ENCODE measurements at regions not wholly inside any gene's neighbourhood (a gene's known extent, or its start where the extent isn't known, plus 50 kb on each side); places are given as distances from the start of the nearest gene placed in this dataset.

GRCh38 chr9:108666240-108666784 is 189.5 kb downstream of the ACTL7B start:
- Histone ChIP-seq H3K4me1 (ENCODE audit: control insufficient read depth, extremely low read depth, insufficient read depth, low read length) (no peaks in the 10 kb centered on the region), H4K20me1 (replicated peaks; ENCODE audit: control insufficient read depth, extremely low read depth, insufficient read depth, low read length) (no peaks in the 10 kb centered on the region), H3K4me3 (replicated peaks in 1 of 3; ENCODE audit: insufficient read depth in 1 of 3, low read depth in 1 of 3, low read length in 3 of 3) (no peak overlapping the region), H2AFZ (ENCODE audit: low read depth, low read length) (no peak overlapping the region), H3K79me2 (ENCODE audit: control insufficient read depth, insufficient read depth, low read length) (no peaks in the 10 kb centered on the region), H3K27me3 (ENCODE audit: control insufficient read depth in 2 of 2, insufficient read depth in 2 of 2, low read length in 2 of 2) (no peaks in the 10 kb centered on the region), H3K36me3 (ENCODE audit: control insufficient read depth in 2 of 2, extremely low read depth in 1 of 2, insufficient read depth in 2 of 2, low read length in 2 of 2) (no peaks in the 10 kb centered on the region), H3K9me3 (replicated peaks; ENCODE audit: control insufficient read depth, insufficient read depth, low read length) (no peaks in the 10 kb centered on the region), H3K9ac (replicated peaks; ENCODE audit: extremely low read depth, insufficient read depth, low read length) (no peak overlapping the region), H3K4me2 (ENCODE audit: insufficient read depth, low read length) (no peak overlapping the region), H3K27ac (ENCODE audit: insufficient read depth, low read depth, low read length) (no peak overlapping the region), H3K9me1 (replicated peaks; ENCODE audit: control insufficient read depth, extremely low read depth, insufficient read depth, low read length) (no peaks in the 10 kb centered on the region)
- intact Hi-C loops (cut with micrococcal nuclease), result no loop called here
- DNase-seq (ENCODE audit: low read depth, low spot score), result no peak
- POLR2A ChIA-PET, result no interaction called here
- BruUV-seq (replicated peaks), result no TSS peak
- dilution Hi-C loops (cut with MboI; ENCODE audit: extremely low pct_ligation_motif_present, low sequenced_read_pairs), result no loop called here
- TF ChIP-seq FOS (IDR thresholded peaks at IDR 0.05; ENCODE audit: borderline replicate concordance, insufficient read depth, low read length) (no peak), POLR2AphosphoS5 (IDR thresholded peaks at IDR 0.05; ENCODE audit: insufficient read depth, low read depth, low read length) (no peak), MAX (IDR thresholded peaks at IDR 0.05; ENCODE audit: insufficient read depth, insufficient read length) (no peak), JUN (IDR thresholded peaks at IDR 0.05; ENCODE audit: borderline replicate concordance, insufficient read depth, insufficient read length, low read depth) (no peak)
- no peak for FAIRE-seq
- CTCF ChIA-PET, result no interaction called here

- Histone ChIP-seq H3K79me2 (ENCODE audit: control insufficient read depth, insufficient read depth, low read length) (no peaks in the 10 kb centered on the region), H3K4me1 (ENCODE audit: control insufficient read depth, extremely low read depth, insufficient read depth, low read length) (no peaks in the 10 kb centered on the region), H3K9ac (replicated peaks; ENCODE audit: extremely low read depth, insufficient read depth, low read length) (no peak overlapping the region), H3K4me2 (ENCODE audit: insufficient read depth, low read length) (no peak overlapping the region), H3K9me1 (replicated peaks; ENCODE audit: control insufficient read depth, extremely low read depth, insufficient read depth, low read length) (no peaks in the 10 kb centered on the region), H3K27ac (ENCODE audit: insufficient read depth, low read depth, low read length) (no peak overlapping the region), H2AFZ (ENCODE audit: low read depth, low read length) (no peak overlapping the region), H4K20me1 (replicated peaks; ENCODE audit: control insufficient read depth, extremely low read depth, insufficient read depth, low read length) (no peaks in the 10 kb centered on the region), H3K36me3 (ENCODE audit: control insufficient read depth in 2 of 2, extremely low read depth in 1 of 2, insufficient read depth in 2 of 2, low read length in 2 of 2) (no peaks in the 10 kb centered on the region), H3K4me3 (replicated peaks in 1 of 3; ENCODE audit: insufficient read depth in 1 of 3, low read depth in 1 of 3, low read length in 3 of 3) (no peak overlapping the region), H3K27me3 (ENCODE audit: control insufficient read depth in 2 of 2, insufficient read depth in 2 of 2, low read length in 2 of 2) (no peaks in the 10 kb centered on the region), H3K9me3 (replicated peaks; ENCODE audit: control insufficient read depth, insufficient read depth, low read length) (no peaks in the 10 kb centered on the region)
- FAIRE-seq, result no peak
- POLR2A ChIA-PET, result no interaction called here
- intact Hi-C loops (cut with micrococcal nuclease) (no loop called here), dilution Hi-C loops (cut with MboI; ENCODE audit: extremely low pct_ligation_motif_present, low sequenced_read_pairs) (no loop called here)
- no peak for DNase-seq (ENCODE audit: low read depth, low spot score)
- CTCF ChIA-PET, result no interaction called here
- BruUV-seq (replicated peaks), result no TSS peak
- TF ChIP-seq POLR2A (IDR thresholded peaks at IDR 0.05; ENCODE audit: low read depth, low read length) (no peak), MAX (IDR thresholded peaks at IDR 0.05; ENCODE audit: insufficient read depth, insufficient read length) (no peak), POLR2AphosphoS5 (IDR thresholded peaks at IDR 0.05; ENCODE audit: insufficient read depth, low read depth, low read length) (no peak), CTCF (IDR thresholded peaks at IDR 0.05; ENCODE audit: extremely low read depth in 1 of 2, insufficient read depth in 1 of 2, low read depth in 1 of 2, low read length in 2 of 2) (no peak), JUN (IDR thresholded peaks at IDR 0.05; ENCODE audit: borderline replicate concordance, insufficient read depth, insufficient read length, low read depth) (no peak), MYC (IDR thresholded peaks at IDR 0.05; ENCODE audit: low read depth, low read length) (no peak), FOS (IDR thresholded peaks at IDR 0.05; ENCODE audit: borderline replicate concordance, insufficient read depth, low read length) (no peak), EZH2 (IDR thresholded peaks at IDR 0.05; ENCODE audit: borderline replicate concordance, low read depth, low read length, severe bottlenecking) (no peak)
Observed at GRCh38 chr9:108665521-108666239, 190.1 kb downstream of the ACTL7B start.

Data from endothelial cell of umbilical vein (primary cell).